OCI-LY3 (cell line): ENCODE measurements at regions not wholly inside any gene's neighbourhood (a gene's known extent, or its start where the extent isn't known, plus 50 kb on each side); places are given as distances from the start of the nearest gene placed in this dataset.
"Not testable (repeated sequence)": the region's sequence is repeated elsewhere in the genome, so short reads cannot be mapped to it uniquely, and the experiment has no call there.

Source experiments
- H2AFZ ChIP-seq: fragments of 200-600, 300-600 bp; shearing (Covaris generic); 2 replicates; pipeline ENCODE4 v1.6.0; 2014; ENCODE audit warnings: antibody characterized with exemption, low read depth, low read length
- H3K27ac ChIP-seq: fragments of 200-600, 300-600 bp; sonication (generic); 2 replicates; pipeline ENCODE4 v1.5.1; 2014; ENCODE audit warnings: mild to moderate bottlenecking, low read length, moderate library complexity, mixed read lengths
- H3K27me3 ChIP-seq: fragments of 200-600, 300-600 bp; sonication (generic); 2 replicates; pipeline ENCODE4 v1.6.1; 2014; ENCODE audit warnings: low read depth, low read length, mixed read lengths
- H3K36me3 ChIP-seq: fragments of 200-600, 300-600 bp; sonication (generic); replicated peaks from 2 replicates; pipeline ENCODE3; 2014; ENCODE audit warnings: low read depth, low read length, mixed read lengths
- H3K4me1 ChIP-seq: fragments of 300-600, 200-600 bp; sonication (generic); 2 replicates; pipeline ENCODE4 v1.6.1; 2014; ENCODE audit warnings: low read length, mixed read lengths
- H3K4me2 ChIP-seq: fragments of 200-600, 300-600 bp; sonication (generic); 2 replicates; pipeline ENCODE4 v1.6.1; 2014; ENCODE audit warnings: low read length, mixed read lengths
- H3K4me3 ChIP-seq: fragments of 300-600, 200-600 bp; sonication (generic); 2 replicates; pipeline ENCODE4 v1.5.1; 2014; ENCODE audit warnings: antibody characterized with exemption, mild to moderate bottlenecking, low read length, moderate library complexity
- H3K79me2 ChIP-seq: fragments of 300-600, 200-600 bp; shearing (Covaris generic); 2 replicates; pipeline ENCODE4 v1.6.1; 2014; ENCODE audit warnings: mild to moderate bottlenecking, low read length, mixed read lengths
- H3K9ac ChIP-seq: fragments of 300-600, 200-600 bp; shearing (Covaris generic); 2 replicates; pipeline ENCODE4 v1.6.0; 2014; ENCODE audit warnings: mild to moderate bottlenecking, low read length, moderate library complexity
- H3K9me3 ChIP-seq: fragments of 200-600, 300-600 bp; shearing (Covaris generic); 2 replicates; pipeline ENCODE4 v1.6.1; 2014; ENCODE audit warnings: low read length, mixed read lengths; ENCODE audit not compliant: insufficient read depth
- H4K20me1 ChIP-seq: fragments of 200-600, 300-600 bp; sonication (generic); 2 replicates; pipeline ENCODE4 v1.6.1; 2016; ENCODE audit warnings: low read length, mixed read lengths; ENCODE audit not compliant: insufficient read depth
- CTCF ChIP-seq: fragments of 200-600, 300-600 bp; sonication (generic); IDR thresholded peaks from 2 replicates; pipeline ENCODE4 v1.5.1; 2014; ENCODE audit warnings: antibody characterized with exemption, low read length, low read depth
- EZH2phosphoT487 ChIP-seq: fragments of 200-600 bp; shearing (Covaris generic); IDR thresholded peaks from 2 replicates; pipeline ENCODE4 v1.6.1; 2018; ENCODE audit warnings: antibody characterized with exemption, mixed run types, low read depth

- no peaks in the 10 kb centered on the region for H4K20me1 ChIP-seq
- H3K36me3 ChIP-seq, result no peaks in the 10 kb centered on the region
- H3K9me3 ChIP-seq, result no peaks in the 10 kb centered on the region
- no peak overlapping the region for H3K4me3 ChIP-seq
- H3K9ac ChIP-seq, result no peak overlapping the region
- no peak overlapping the region for H3K4me2 ChIP-seq
- no peaks in the 10 kb centered on the region for H3K79me2 ChIP-seq
- H3K4me1 ChIP-seq, result no peaks in the 10 kb centered on the region
- H2AFZ ChIP-seq, result no peak overlapping the region
- no peak for TF ChIP-seq CTCF
- no peak for TF ChIP-seq EZH2phosphoT487
- no peak overlapping the region for H3K27ac ChIP-seq
- no peaks in the 10 kb centered on the region for H3K27me3 ChIP-seq
Measured at GRCh38 chr4:173609158-173609557, 79.1 kb upstream of the HAND2 start.

- not testable (repeated sequence) for H3K27me3 ChIP-seq, H3K9ac ChIP-seq, H3K79me2 ChIP-seq, H3K4me2 ChIP-seq, H3K27ac ChIP-seq, H2AFZ ChIP-seq, H3K9me3 ChIP-seq, H3K36me3 ChIP-seq, H4K20me1 ChIP-seq, H3K4me3 ChIP-seq, H3K4me1 ChIP-seq
Measured at GRCh38 chr4:173608632-173609031, 78.6 kb upstream of the HAND2 start.

- no peaks in the 10 kb centered on the region for H3K36me3 ChIP-seq
- TF ChIP-seq CTCF (no peak), EZH2phosphoT487 (no peak)
- H3K79me2 ChIP-seq, result no peaks in the 10 kb centered on the region
- H3K27ac ChIP-seq, result no peak overlapping the region
- H3K4me3 ChIP-seq, result no peak overlapping the region
- H3K4me1 ChIP-seq, result no peaks in the 10 kb centered on the region
- H2AFZ ChIP-seq, result no peak overlapping the region
- H3K9me3 ChIP-seq, result no peaks in the 10 kb centered on the region
- no peak overlapping the region for H3K4me2 ChIP-seq
- H4K20me1 ChIP-seq, result no peaks in the 10 kb centered on the region
- H3K27me3 ChIP-seq, result no peaks in the 10 kb centered on the region; the same call in 1 of the 2 replicates
- H3K9ac ChIP-seq, result no peak overlapping the region
Measured at GRCh38 chr4:173591760-173592159, 61.7 kb upstream of the HAND2 start.

GRCh38 chr4:173590697-173591096 lies 60.7 kb upstream of the HAND2 start:
- H3K4me2 ChIP-seq, result no peak overlapping the region
- H2AFZ ChIP-seq, result no peak overlapping the region
- no peaks in the 10 kb centered on the region for H4K20me1 ChIP-seq
- TF ChIP-seq EZH2phosphoT487, result no peak
- no peak for TF ChIP-seq CTCF
- H3K27me3 ChIP-seq, result no peaks in the 10 kb centered on the region; the same call in 1 of the 2 replicates
- no peaks in the 10 kb centered on the region for H3K79me2 ChIP-seq
- H3K4me3 ChIP-seq, result no peak overlapping the region
- H3K4me1 ChIP-seq, result no peaks in the 10 kb centered on the region
- no peak overlapping the region for H3K27ac ChIP-seq
- H3K9ac ChIP-seq, result no peak overlapping the region
- no peaks in the 10 kb centered on the region for H3K36me3 ChIP-seq
- no peaks in the 10 kb centered on the region for H3K9me3 ChIP-seq
